GM21723 (cell line): ENCODE measurements at regions not wholly inside any gene's neighbourhood (a gene's known extent, or its start where the extent isn't known, plus 50 kb on each side); places are given as distances from the start of the nearest gene placed in this dataset.

Source experiments
- ATAC-seq: cut with Tn5 transposase; IDR thresholded peaks from one replicate; pipeline ENCODE4 v1.9.1; 2021; ENCODE audit warnings: mild to moderate bottlenecking, moderate library complexity; ENCODE audit not compliant: unreplicated experiment

GRCh38 chr14:54172562-54172961 lies 215.9 kb upstream of the BMP4 start:
- ATAC-seq = no peak

DNA sequence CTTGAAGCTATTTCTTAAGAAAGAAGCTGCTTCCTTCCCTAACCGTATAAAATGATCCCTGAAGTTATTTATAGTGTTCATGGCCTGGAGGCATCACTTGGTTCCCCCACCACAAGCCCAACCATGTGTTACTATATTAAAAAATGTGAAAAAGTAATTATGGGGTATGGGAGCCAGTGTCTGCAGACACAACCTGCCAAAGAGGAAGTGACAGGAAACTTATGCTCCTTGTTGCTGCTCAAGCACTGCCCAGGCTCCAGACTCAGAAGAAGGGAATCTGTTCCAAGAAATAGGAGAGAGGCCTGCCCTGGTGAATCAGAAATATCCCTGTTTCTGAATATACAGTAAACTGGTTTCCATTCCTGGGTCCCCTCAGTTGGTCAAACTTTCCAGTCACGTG lies 217.2 kb upstream of the BMP4 start:
- ATAC-seq = no peak

DNA sequence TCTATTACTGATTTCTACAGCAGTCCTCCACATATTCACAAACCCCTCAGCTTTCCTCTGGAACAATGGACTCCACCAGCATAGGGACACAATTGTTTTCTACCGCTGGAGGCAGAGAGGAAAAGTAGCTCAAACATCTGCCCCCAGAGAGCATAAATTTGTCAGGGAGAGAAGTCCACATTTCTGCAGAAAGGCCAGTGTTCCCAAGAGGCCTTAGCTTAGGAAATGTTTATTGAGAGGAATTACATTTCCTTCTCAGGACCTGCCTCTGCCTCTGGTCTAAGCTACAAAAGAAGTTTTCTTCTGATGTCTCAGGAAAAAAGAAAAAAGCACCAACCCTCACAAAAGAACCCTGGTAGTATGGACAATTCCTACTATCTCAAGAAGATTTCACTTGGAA lies 217.8 kb upstream of the BMP4 start:
- no peak for ATAC-seq

DNA sequence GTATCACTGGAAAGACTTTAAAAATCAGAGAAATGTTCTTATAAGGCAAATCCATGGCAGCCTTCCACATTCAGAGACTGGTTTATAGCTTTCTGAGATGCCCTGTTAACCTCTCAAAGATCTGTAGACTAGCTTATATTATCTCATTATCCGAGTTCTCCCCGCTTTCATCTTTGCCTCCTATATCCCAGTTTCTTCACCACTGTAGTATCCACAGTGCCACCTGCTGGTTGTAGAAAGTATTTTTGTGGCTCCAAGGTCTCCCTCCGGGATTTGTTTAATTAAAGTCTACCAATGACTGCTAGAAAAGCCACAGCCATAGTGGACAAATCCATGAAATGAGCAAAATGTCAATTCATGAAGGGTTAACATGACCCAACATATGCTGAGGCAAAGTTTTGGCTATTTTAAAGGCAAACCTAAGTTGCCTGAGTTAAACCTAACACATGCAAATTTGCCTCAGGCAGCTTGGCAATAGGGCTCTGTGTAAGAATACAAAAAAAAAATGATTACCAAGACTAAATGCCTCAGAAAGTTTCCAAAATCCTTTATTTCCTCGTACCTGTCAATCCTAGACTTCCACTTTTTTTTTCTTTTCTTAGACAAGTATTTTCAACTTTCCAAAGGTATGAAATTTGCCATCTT lies 218.8 kb upstream of the BMP4 start:
- ATAC-seq = no peak

GRCh38 chr14:54177019-54177418 lies 219.8 kb upstream of the CDKN3 start:
- ATAC-seq = no peak

- ATAC-seq = no peak
These were observed 218.9 kb upstream of the CDKN3 start for GRCh38 chr14:54177641-54178621.

DNA sequence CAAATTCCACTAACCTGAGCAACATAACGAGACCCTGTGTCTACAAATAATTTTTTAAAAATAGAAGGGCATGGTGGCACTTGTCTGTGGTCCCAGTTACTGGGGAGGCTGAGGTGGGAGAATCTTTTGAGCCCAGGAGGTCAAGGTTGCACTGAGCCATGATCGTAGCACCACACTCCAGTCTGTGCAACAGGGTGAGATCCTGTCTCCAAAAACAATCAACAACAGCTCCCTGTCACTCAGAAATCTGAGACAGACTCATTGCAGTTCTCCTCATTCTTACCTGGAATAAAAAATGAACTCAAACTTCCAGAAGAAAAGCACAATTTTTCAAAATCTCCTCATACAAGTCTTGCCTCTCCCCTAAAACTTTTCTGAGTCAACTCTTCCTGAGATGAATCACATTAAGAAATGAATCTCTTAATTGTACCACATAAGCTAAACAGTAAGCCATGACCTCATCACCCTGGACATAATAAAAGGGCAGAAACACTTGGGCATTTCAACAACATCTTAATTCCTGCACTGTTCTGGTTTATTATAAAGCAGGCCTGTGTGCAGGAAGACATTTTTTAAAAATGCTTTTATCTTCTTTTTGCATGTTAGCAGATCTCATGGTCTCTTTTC lies 214.3 kb upstream of the CDKN3 start:
- ATAC-seq = no peak

DNA sequence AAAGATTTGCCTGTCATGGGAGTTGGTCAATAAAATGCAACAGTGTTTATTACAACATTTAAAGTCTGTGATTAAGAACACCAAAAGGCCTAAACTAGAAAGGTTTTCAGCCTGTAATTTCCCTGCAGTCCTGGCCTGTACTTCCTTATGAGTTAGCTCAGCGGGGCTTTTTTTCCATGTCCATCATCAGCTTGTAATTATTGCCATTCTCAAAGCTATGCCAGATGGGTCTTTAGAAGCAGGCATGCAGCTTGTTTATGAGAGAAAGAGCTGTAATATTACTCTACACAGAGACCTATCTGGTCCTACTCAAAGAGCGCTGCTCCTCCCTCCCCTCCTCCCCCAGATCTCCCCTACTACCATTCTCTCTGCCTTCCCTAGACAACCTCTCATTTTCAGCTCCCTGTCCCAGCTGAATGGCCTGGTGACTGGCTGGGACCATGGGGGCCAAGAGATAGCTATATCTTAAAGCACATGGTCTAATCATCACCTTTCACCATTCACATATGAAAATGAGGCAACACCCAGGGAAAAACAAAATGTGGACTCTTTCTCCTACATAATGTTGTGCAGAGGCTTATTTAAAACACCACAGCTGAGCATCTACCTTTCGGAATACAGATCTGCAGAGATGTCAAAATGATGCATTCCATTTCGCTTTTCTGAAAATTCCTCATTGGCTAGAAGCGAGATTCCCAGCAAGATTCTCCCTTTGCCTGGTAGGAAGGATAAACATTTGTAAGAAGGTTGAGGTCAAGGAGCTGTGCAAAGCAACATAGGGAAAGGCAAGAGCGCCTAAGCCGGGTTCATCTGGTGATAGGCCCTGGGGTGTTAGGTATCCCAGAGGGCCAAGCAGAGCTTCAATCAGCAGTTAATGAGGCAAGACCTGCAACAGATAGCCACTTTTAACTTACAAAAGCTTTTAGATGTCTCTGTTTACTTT lies 209.7 kb upstream of the CDKN3 start:
- no peak for ATAC-seq

DNA sequence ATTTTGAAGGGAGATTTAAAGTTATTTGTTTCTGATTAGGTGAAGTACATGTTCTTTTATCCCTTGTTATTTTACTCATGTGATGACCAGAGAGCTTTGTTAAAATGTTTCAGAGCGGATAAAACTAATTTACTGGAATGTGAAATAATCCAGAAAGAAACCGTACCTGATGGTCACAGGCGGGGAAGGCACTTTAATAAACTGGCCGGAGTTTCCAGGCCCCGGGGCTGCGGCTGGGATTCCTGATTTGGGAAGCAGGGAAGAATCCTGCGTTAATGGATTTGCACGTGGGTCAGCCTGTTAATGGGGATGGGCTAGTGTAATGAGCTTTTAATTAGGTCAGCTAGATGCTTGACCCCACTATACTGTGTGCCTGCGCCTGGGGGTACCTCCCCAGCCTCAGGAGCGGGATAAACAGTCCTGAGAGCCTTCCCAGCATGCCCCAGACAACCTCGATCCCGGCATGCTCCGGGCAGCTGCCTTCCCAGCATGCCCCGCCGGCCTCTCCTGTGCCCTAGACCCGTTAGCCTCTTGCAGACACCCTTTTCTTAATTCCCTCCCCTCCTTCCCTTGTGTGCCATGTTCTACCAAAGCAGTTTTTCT lies 208.6 kb upstream of the CDKN3 start:
- ATAC-seq = no peak

- no peak for ATAC-seq
These were observed 207.5 kb upstream of the CDKN3 start for GRCh38 chr14:54189333-54189732.

GRCh38 chr14:54189748-54190354 lies 207.0 kb upstream of the CDKN3 start:
- no peak for ATAC-seq

DNA sequence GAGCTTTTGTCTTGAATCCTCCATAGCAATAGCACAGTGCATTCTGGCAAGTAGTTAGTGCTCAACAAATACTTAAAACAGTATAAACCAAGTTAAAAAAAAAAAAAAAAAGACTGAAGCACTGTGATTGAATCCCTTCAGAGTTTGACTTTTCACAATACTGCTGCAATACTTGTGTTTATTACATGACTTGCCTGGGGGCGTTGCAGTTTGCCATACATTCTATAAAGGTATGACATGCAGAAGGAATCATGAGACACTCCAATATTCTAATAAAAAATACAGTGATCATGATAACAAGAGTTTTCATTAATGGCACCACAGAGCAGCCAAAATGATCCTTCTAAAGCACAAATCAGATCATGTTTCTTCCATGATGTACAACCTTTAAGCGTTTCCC lies 205.0 kb upstream of the CDKN3 start:
- no peak for ATAC-seq

DNA sequence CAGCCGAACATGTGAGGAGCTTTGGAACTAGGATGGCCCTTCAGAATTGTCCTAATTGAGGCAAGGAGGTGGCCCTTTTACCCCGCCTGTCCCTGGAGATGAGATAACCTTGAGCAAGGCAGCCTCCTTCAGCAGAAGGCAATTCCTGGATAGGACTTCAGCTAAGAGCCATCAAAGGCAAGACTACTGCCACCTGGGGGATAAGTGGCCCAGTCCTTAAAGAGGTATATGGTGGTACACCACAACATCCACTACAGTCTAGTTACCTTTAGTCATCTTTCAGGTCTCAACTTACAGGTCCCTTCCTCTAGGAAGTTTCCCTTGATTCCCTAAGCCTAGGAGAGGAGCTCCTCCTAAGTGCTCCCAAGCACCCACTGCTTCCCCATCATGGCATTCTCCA lies 204.2 kb upstream of the CDKN3 start:
- no peak for ATAC-seq

DNA sequence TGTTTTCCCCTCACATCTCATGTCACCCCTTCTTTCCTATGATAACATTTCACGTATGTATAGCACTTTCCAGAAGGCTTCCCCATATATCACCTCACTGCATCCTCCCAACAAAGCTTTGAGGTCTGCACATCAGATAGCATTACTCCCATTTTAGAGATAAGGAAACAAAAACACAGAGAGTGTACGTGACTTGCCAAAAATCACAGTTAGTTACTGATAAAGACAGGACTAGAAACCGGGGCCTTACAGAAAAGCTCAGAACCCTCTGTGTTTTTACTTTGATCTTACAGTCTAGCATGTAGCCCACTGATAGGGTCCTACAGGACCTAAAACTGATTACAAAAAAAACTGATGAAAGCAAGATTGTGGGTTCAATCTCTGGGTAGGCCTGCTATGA lies 202.9 kb upstream of the CDKN3 start:
- ATAC-seq = no peak

DNA sequence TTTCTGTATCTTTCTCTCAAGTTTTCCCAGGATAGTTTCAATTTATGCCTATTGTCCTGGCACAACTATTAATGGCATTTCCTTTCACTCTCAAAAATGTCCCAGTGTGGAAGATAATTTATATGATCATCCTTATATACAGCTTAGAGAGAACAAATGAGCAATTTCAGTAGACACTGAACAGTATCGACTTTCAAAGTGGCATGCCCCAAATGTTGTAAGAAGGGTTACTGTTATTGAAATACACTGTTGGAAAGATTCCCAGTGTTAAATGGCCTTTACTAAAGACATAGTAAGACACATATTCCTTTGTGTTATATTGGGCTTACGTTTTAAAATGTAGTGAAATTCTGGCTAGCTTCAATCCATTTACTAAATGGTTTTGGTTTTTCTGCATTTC lies 202.3 kb upstream of the CDKN3 start:
- ATAC-seq = no peak

DNA sequence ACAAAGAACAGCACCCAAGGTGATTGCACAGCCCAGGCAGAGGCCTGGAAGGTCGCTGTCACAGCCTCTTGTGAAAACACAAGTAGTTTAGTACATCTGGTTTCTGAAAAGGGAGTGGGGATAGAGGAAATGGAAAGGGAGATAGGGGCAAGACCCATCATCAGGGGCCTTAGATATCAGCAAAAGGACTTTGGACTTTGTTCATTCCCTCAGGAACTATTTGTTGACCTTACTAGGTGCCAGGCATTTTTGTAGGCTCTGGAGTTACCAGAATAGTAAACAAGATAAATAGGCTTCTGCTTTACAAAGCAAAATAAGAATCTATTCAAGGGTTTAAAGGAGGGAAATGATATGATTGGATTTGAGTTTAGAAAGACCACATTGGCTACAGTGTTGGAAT lies 199.4 kb upstream of the CDKN3 start:
- ATAC-seq = no peak

DNA sequence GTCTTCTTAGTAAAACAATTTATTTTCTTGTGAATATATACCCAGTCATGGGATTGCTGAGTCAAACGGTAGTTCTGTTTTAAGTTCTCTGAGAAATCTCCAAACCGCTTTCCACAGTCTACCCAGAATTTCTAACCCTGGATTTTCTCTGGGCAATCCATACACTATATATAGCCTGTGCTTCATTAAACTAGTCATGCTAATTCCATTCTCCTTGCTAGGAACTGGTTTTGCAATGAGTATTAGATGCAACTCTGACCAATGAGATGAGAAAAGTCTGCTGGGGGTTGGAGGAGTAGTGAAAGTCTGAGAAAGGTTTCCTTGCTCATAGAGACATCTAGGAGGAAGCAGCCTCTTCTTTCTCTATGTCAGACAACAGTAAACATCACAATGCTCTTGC lies 196.1 kb upstream of the CDKN3 start:
- no peak for ATAC-seq

GRCh38 chr14:54202288-54202687 lies 194.5 kb upstream of the CDKN3 start:
- no peak for ATAC-seq

DNA sequence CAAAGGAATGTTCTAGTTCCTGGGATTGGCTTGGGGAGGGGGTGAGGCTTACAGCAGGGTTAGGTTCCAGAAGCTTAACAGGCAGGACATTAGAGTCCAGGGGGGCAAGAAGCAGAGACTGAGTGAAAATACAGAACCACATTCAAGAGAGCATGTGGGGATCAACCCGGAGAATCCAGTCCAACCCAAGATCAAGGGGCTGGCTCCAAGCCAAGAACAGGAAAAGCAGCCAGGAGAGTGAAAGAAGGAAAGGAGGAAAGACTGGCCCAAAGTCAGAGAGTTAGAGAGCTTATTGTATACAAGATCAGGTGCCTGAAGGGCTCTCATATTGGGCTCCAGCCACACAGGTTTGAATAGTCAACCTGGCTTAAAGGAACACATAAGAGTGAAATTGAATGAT lies 190.3 kb upstream of the CDKN3 start:
- no peak for ATAC-seq

DNA sequence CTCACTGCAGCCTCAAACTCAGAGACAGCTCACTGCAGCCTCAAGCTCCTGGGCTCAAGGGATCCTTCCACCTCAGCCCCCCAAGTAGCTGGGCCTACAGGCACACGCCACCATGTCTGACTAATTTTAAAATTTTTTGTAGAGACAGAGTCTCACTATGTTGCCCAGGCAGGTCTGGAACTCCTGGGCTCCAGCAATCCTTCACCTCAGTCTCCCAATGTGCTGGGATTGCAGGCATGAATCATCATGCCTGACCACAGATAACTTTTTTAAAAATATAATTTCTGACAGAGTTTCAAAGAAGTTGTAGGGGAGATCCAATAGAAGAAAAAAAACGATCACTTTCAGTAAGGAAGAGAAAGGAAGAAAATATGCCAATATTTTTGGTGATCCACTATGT lies 189.7 kb upstream of the CDKN3 start:
- ATAC-seq = no peak
